ENCODE measurements at regions not wholly inside any gene's neighbourhood (a gene's known extent, or its start where the extent isn't known, plus 50 kb on each side); places are given as distances from the start of the nearest gene placed in this dataset.

GRCh38 chr16:6892966-6893365, 439.7 kb upstream of the RBFOX1 start:
- no peak for TF ChIP-seq CTCF (conservative IDR thresholded peaks at IDR 0.05 in 1 of 2, IDR thresholded peaks at IDR 0.05 in 1 of 2; ENCODE audit: low read depth in 1 of 2, low read length in 2 of 2)
- TF ChIP-seq EZH2 (IDR thresholded peaks at IDR 0.05; ENCODE audit: low read length, missing control alignments), result no peak

All from fibroblast of lung (primary cell).